Daoy (cell line): ENCODE measurements at regions not wholly inside any gene's neighbourhood (a gene's known extent, or its start where the extent isn't known, plus 50 kb on each side); places are given as distances from the start of the nearest gene placed in this dataset.

Experiments
- DNase-seq: peaks from one replicate; pipeline ENCODE4 v3.0.0-alpha.2; 2015; ENCODE audit warnings: low read depth

DNA sequence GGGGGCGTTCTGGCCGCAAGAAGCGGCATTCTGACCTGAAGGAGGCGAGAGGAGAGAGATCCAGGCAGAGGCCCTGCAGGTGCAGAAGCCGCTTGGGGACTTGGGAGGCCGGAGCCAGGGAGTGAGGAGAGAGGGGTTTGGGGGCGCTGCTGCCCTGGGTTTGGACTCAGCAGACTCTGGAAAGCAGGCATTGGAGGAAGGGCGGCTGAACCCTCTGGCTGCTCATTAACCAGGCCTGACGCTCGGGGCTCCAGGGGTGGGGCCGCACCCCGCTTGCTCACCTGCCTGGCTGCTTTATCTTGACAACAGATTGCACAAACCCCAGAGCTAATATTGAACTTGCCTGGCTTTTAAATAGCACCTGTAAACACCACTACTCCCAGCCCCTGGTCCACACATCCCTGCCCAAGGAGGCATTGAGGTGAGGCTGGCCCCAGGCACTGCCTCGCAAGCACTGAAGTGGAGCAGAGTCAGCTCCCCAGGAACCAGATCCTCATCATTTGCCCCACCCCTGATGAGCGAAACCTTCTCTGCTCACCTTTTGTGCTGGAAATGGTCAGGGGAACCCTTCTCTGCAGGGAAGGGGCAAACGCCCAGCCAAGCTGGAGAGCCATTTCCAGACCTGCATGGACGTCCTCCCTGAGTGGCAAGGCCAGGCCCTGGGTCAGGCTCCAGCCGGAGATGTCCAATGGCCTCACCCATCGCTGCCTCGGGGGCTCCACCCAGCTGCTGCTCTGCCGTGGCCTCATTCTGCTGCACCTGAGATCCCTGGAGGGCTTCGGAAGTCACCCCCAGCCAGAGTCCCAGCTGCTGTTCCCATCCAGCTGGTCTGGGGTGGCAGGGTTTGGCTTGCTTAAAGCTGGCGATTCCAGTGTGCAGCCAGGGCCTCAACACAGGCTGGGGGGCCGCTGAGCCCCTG is 190.2 kb upstream of the GSE1 start:
- no peak for DNase-seq

DNA sequence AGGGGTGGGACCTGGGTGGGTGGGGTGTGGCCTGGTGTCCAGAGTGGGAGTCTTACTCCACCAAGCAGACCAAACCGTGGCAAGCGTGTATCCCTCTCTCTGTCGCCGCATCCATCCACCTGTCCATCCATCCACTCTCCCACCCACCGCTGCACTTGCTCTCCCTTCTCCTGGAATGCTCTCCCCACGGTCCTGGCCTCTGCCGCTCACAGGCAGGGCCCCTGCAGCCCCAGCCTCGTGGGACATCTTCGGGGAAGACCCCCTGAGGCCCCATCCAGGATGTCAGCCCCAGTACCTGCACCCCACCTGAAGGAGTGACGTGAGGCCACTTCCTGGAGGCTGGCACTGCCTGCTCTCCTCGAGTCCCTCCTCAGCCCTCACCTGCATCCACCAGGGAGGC is 189.5 kb upstream of the GSE1 start:
- DNase-seq: no peak

DNA sequence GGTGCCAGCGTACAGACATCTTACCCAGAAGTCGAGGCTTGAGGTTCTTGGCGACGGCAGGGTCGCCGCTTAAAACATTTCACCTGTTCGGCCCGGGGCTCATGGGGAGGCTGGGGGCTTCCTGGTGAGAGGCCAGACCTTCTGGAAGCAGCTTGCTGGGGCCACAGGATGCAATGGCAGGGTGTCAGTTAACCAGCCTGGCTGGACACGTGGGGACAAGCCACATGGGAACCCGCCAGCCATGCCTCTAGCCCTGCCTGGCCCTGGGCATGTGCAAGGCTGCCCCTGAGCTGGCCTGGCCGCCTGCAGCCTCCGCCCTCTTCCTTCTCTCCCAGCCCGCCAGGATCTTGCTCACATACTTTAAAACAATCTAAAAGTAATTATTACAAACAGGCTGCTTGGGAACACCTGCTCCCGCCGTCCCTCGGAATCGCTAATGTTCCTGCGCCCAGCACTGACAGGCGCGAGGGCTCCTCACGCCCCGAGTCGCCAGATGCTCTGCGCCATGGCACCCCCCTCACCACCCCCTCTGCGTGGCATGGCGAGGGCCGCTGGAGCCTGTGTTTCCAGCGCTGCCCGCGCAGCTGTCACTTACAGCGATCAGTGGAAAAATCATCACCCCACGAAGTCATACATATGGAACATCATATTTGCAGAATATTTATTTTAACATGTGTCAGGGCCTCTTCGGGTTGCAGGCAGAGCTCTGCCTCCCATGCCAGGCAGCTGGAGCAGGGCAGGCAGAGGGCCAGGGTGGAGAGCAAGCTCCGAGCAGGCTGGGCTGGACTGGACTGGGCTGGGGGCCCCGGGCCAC is 188.7 kb upstream of the GSE1 start:
- no peak for DNase-seq

DNA sequence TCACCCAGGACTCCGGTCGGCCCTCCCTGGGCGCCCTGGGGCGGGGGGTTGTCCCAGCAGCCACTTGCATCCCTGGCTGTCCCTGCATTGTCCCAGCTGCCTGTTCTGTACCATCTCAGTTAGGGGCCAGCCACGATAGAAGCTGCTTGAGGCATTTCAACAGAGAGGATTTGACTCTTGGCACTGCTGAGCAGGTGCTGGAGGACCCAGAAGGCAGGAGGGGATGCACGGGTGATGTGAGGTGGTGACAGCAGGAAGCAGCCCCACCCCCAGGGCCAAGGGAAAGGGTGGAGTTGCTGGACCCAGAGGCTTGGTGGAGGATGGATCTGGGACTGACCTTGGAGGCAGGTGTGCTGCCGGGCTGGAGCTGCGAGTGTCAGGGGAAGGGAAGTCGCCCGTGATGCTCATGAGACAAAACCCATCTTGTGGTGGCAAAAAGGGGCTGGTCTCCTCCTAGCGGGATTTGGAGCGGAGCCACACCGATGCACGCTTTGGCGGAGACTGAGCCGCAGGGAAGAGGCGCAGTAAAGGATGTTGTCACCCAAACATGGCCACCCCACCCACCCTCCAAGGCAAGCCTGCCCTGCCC is 188.0 kb upstream of the GSE1 start:
- DNase-seq: no peak

DNA sequence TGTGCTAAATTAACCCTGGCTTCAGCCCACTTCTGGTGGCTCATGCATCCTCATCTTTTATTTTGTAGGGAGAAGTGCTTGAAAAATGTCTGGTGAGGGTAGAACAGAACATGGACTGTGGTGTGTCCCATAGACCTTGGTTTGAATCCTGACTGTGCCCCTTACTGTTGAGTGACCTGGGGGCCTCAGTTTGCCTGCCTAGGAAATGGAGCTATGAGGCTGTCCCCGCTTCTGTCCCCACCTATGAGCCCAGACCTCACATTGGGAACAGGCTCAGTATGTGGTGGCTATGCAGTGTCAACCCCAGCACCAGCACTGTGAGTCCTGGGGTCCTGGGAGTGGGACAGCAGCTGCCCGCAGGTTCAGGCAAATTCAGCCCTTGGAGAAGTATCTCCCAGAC is 186.3 kb upstream of the GSE1 start:
- no peak for DNase-seq

DNA sequence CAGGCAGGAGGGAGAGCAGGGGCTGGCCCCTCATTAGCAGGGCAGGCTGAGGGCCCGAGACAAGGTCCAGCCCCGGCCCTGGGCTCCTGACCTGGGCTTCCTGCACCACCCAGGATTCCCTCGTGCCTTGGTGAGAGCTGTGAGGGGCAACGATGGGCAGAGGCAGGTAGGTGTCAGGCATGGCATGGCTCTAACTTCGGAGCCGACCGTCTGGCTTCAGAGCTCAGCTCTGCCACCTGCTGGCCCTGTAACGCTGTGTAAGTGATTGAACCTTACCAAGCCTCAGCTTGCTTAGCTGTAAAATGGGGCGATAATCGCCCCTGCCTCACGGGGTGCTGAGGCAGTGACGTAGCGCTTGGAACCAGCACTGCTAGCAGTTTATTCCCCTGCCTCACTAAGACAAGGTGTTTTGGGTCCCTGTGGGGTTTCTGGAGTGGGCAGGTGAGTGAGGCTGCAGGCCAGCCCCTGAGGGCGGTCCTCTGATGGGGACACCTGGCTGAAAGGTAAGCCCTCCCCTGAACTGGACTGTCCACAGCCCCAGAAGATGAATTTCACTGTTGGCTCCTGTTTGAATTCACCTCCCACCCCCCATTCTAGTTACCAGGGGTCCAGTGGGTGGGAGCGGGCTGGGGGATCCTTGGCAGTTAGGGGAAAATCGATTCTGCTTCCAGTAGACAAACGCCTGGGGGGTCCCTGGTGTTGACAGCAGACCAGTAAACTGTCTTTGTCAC is 184.8 kb upstream of the GSE1 start:
- peak; percentile 47 for DNase-seq

DNA sequence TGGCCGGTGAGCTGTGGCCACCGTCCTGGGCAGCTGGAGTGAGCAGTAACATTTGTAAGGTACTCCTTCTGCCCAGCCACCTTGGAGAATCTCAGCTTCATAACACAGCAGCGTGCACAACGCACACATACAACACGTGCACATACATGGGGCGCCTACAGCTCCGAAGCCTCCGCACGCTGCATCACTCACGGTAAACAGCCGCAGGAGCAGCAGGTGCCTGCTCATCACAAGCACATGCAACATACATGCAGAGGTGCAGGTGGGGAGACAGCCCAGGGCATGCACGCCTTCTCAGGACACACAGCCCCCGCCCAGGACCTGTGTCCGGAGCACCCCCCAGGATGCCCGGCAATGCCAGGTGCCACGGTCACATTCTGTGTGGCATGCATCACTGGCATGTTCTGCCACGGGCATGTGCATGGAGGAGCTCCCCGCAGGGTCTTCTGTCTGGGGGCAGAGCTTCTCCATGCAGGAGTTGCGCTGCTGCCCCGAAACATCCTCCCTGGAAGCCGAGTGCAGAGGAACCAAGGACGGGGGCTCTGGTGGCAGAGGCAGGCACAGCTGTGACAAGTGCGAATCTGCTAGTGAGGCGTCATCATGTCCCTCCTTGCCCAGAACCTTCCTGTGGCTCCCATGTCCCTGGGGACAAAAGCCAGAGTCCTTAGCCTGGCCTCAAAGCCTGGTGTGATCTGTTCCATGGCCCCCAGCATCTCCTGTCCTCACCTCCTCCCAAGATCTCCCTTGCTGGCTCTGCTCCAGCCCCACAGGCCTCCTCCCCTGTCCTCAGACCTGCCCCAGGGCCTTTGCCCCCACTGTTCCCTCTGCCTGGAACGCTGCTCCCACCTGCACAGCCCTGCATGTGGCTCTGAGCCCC is 184.0 kb upstream of the GSE1 start:
- no peak for DNase-seq

DNA sequence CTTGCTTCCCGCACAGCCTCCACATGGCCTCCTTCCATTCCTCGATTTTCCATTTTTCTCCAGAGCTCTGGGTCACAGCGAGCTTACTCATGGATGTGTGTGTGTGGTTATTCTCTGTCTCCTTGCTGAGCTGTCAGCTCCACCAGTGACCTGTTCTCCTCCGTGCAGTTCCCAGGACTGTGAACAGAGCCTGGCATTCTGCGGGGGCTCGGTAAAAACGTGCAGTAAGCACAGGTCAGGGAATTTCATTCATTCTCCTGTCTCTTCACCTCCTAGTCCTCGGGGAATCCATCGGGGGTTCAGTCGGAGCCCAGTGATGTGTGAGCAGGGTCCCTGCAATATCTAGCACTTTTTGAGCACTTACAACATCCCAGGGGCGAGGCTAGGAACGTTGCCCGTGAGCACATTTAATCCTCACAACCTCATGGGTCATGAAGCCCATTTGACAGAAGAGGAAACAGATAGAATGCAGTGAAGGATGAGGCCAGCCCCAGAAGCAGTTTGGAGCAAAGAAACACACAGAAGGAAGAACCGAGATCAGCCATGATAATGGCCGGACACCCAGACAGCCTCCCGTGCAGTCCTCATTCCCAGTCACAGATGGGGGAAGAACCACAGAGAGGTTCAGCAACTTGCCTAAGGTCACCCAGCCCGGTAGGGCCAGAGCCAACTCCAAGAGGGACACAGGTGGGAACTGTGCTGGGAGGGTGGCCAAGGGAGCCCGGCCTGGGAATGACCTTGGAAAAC is 183.2 kb upstream of the GSE1 start:
- DNase-seq: no peak

DNA sequence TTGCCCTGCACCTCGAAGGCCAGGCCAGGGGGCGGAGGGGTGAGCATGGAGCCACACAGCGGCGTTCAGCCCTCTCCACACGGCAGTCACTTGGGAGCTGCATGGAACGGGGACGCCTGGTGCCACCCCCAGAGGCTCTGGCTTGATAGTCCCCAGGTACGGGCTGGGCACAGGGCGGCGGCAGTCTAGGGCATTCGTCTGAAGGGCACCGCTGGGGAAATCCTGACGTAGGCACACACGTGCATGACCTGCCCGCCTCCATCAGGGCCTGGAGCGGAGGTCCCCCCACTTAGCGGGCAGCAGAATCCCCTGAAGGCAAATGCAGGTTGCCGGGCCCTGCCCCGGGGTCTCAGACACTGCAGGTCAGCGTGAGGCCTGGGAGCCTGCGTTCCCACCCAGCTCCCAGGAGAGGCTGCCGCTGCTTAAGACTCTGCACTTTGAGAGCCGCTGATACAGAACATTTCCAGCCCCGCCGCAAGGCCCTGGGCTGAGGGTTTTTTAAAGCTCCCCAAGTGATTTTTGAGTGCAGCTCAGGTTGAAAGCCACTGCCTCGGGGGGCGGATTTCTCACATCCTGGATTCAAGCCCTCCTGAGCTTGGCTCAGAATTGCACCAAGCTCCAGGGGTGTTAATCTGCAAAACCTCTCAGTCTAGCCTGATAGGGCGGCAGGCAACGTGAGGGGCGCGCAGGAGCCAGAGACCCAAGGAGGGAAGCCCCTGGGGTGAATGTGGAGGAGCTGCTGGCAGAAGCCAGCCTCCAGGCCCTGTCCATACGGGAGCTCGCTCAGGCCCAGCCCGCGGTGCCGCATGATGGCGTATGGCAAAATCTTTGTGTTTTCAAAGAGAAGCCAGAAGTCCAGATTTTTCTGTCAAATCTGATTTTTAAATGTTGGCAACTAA is 182.3 kb upstream of the GSE1 start:
- DNase-seq: no peak

DNA sequence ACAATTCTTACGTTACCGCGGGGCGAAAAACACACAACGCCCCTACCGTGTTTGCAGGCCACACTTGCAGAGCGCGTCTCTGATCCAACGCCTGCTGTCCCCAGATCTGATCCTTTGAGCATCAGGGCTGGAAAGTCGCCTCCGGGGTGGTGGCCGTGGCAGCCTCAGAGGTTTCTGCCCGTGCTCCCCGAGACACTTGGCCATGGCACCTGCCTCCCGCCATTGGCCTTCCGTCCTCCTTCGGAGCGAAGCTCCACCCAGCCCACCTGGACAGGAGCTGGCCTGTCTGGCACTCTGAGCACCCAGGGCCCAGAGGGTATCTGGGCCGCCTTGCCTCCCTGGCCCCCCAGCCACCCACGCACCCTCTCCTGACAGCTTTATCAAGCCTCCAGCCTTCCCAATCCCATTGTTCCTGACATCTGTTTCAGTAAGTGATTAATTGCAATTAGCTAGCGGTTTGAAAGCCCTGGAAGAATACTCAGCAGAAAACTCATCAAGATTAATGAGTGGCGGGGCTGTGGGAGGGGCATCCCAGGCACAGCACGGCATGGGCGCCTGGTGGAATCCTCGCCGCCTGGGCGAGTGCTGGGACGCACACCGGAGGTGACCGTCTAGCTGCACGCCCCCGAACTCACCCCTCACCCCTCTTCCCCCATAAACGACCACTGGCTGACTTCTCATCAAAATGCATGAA is 181.5 kb upstream of the GSE1 start:
- DNase-seq: no peak

DNA sequence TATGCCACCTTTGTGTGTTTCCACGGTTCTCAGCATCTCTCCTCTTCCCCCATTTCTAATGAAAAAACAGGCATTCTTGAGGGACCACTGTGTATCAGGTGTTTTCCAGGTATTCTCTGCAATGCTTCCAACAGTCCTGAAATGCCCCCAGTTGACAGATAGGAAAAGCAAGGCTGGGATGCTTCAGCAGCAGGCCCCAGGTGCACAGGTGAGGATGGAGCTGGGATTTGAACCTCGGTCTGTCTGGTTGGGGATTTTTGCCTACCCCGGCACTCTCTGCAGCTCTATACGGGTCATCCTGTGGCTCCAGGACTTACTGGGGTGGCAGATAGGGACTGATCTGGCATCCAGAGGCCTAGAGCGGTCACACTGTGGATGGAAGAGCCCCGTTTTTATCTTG is 180.5 kb upstream of the GSE1 start:
- no peak for DNase-seq

DNA sequence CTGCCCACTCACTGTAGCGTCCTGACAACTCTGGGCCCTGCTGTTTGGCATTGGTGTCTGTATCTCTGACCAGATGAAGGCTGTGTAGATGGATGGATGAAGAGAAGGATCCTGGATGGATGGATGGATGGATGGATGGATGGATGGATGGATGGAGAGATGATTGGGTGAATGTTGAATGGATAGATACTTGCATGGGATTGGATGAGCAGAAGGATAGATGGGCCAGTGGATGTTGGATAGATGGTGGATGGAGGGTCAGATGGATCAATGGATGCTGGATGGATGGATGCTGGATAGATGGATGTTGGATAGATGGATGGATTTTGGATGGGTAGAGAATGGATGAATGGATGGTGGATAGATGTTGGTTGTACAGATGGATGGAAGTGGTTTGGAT is 179.6 kb upstream of the GSE1 start:
- no peak for DNase-seq

DNA sequence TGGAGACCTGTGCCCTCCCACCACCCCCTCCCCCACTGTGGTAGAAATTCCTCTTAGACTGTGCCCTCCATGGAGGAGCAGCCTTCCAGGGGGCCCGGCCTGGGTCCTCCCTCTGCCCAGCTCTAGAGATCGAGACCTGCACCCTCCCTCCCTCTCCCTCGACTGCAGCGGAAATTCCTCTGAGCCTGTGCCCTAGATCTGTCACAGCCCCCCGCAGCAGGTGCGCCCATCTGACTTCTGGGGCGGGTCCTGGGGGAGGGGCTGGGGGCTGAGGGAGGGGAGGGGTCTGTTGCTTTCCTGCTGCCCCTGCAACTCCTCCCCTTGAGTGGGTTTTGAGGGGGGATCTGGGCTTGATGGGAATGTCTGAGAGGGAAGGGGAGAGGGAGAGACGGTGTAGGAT is 177.8 kb upstream of the GSE1 start:
- DNase-seq: no peak

DNA sequence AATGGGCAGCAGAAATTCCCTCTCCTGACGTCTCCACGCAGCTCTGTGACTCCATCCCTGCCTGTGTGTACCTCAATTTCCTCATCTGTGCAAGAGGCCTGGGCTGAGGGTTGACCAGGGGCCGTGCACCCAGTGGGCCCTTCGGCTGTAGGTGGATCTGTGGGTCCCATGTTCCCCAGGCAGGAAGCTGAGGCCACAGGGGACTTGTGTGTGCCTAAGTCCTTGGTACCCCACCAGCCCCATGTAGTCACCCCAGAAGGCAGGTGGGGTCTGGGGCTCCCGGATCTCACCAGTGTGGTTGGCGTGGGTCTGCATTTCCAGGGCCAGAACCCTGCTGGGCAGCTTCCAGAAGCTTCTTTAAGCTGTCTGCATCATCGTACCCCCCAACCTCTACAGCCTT is 177.4 kb upstream of the GSE1 start:
- no peak for DNase-seq

DNA sequence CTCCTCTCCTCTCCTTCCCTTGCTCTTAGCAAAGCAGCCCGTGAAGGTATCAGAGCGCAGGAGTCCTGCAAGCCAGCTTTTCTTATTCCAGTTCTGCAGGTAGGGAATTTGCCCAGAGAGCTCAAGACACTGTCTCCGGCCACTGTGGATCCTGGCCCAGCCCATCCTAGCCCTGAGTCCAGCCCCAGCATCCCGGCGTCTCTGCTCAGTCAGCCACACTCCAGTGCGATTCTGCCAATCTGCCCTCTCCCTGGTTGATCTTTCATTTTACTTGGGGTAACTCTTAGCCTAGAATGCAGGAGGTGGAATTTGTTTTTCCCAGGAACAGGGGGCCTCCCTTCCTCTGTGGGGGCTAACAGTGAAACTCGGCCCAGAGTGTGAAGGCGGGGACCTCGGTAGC is 176.9 kb upstream of the GSE1 start:
- no peak for DNase-seq

DNA sequence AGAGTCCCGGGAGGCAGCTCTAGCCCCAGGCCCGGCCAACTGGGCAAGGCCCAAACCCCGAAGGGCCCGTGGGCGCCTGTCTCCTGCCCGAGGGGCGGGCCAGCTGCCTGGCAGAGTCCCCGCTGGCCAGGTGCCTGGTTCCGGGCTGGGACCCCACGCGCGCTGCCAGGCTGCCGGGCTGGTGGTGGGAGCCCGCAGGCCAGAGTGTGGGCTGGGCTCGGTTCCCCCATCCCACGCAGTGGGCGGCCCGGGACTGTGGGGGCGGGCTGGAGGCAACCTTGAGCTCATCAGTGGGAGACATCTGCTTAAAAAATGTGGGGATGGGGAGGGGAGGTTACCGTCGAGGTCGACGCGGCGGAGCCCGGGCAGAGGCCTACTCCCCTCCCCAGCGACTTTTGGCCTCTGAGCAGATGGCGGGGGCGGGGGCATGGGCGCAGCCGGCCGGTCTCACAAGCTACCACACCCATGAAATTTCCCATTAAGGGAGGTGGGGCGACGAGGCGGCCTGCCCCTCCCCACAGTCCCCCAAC is 176.4 kb upstream of the GSE1 start:
- DNase-seq: no peak

DNA sequence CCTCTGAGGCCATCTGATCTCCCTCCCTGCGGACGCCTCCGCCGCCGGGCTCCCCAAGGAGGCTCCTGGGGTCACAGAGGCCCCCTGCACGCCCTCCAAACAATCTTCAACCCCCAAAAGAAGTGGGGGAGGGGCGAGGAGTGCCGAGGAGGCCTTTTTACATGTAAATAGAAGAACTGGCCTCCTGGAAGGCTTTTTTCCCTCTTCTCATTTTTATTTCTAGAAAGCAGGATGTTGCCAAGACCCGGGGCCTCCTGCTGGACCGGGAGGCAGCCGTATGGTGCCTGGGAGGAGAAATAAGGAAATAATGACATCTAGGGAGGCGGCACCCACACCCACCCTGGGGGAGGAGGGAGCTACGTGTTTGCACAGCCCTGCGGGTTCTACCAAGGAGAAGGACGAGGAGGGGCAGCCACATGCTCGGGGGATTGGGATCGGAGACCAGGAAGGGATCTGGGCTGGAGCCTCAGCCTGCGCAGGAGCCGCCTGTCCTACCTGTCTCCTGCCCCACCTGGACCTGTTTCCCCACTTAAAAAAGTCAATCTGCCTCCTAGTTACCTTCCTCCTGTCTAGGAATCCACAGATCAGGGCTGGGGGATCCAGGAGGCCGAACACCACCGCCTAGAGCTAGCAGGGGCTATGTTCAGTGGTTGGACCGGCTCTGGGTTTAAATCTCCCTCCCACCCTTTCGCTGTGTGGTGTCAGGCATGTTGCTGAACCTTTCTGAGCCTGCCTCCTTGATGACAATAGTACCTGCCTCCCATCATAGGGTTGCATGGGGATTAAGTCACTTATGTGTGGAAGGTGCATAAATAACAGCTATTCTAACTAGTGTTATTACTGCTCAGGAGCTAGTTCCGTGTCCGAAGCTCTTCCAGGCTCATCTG is 175.7 kb upstream of the GSE1 start:
- DNase-seq: peak; percentile 15
